Activated effector memory CD4-positive, alpha-beta T cell treated with Interleukin-2 at 50 U/mL for 16 hours (primary cell): ENCODE measurements at regions not wholly inside any gene's neighbourhood (a gene's known extent, or its start where the extent isn't known, plus 50 kb on each side); places are given as distances from the start of the nearest gene placed in this dataset.
"Not testable (repeated sequence)": the region's sequence is repeated elsewhere in the genome, so short reads cannot be mapped to it uniquely, and the experiment has no call there.

Experiments used
- DNase-seq: peaks from one replicate; pipeline ENCODE4 v3.0.0-alpha.2; 2020

GRCh38 chr16:29271721-29272675 lies 134.5 kb downstream of the NPIPB11 start:
- DNase-seq: not testable (repeated sequence)

- DNase-seq: not testable (repeated sequence)
These were observed 135.6 kb downstream of the NPIPB11 start for GRCh38 chr16:29270923-29271322.

- DNase-seq: not testable (repeated sequence)
These were observed 136.5 kb downstream of the NPIPB11 start for GRCh38 chr16:29270033-29270432.

GRCh38 chr16:29269192-29269811 lies 137.2 kb downstream of the NPIPB11 start:
- DNase-seq: not testable (repeated sequence)

GRCh38 chr16:29268785-29269191 lies 137.7 kb downstream of the NPIPB11 start:
- DNase-seq: not testable (repeated sequence)

GRCh38 chr16:29268348-29268747 lies 138.2 kb downstream of the NPIPB11 start:
- DNase-seq: not testable (repeated sequence)

- not testable (repeated sequence) for DNase-seq
These were observed 138.6 kb downstream of the NPIPB11 start for GRCh38 chr16:29267891-29268290.

- DNase-seq: not testable (repeated sequence)
These were observed 139.4 kb downstream of the NPIPB11 start for GRCh38 chr16:29267055-29267619.

- DNase-seq: not testable (repeated sequence)
These were observed 139.9 kb downstream of the NPIPB11 start for GRCh38 chr16:29266612-29267011.

GRCh38 chr16:29265255-29265853 lies 141.2 kb downstream of the NPIPB11 start:
- DNase-seq: not testable (repeated sequence)

GRCh38 chr16:29264080-29264837 lies 142.3 kb downstream of the NPIPB11 start:
- not testable (repeated sequence) for DNase-seq

GRCh38 chr16:29262725-29263124 lies 143.8 kb downstream of the NPIPB11 start:
- not testable (repeated sequence) for DNase-seq

GRCh38 chr16:29261427-29262248 lies 144.9 kb downstream of the NPIPB11 start:
- DNase-seq: not testable (repeated sequence)

- not testable (repeated sequence) for DNase-seq
These were observed 145.7 kb downstream of the NPIPB11 start for GRCh38 chr16:29260683-29261426.

GRCh38 chr16:29259635-29260457 lies 146.7 kb downstream of the NPIPB11 start:
- DNase-seq: not testable (repeated sequence)

- DNase-seq: not testable (repeated sequence)
These were observed 147.4 kb downstream of the NPIPB11 start for GRCh38 chr16:29258946-29259634.

- not testable (repeated sequence) for DNase-seq
These were observed 148.8 kb downstream of the NPIPB11 start for GRCh38 chr16:29257419-29258336.

- no peak for DNase-seq
These were observed 150.0 kb downstream of the NPIPB11 start for GRCh38 chr16:29256501-29256981.
